Suprapubic skin (tissue), 4 donors: ENCODE measurements at regions not wholly inside any gene's neighbourhood (a gene's known extent, or its start where the extent isn't known, plus 50 kb on each side); places are given as distances from the start of the nearest gene placed in this dataset.

ENCODE experiments used
- CTCF ChIP-seq, 2 donors: fragments of 200-600 bp in 1 of 2; fragments of 450-650 bp in 1 of 2; sonication (generic) in 1 of 2; IDR thresholded peaks; one replicate each; pipeline ENCODE4 v1.5.1; 2016 to 2019; ENCODE audit warnings: antibody characterized with exemption in 2 of 2, mild to moderate bottlenecking in 1 of 2, moderate library complexity in 1 of 2
- POLR2A ChIP-seq, 2 donors: fragments of 450-650 bp; IDR thresholded peaks; one replicate each; pipeline ENCODE4 v1.6.1; 2017; ENCODE audit warnings: antibody characterized with exemption in 2 of 2, mild to moderate bottlenecking in 2 of 2, moderate library complexity in 2 of 2
- POLR2AphosphoS5 ChIP-seq, 3 donors: sonication (generic); formaldehyde crosslinking; IDR thresholded peaks; one replicate each; pipeline ENCODE4 v1.6.1; 2017; ENCODE audit warnings: antibody characterized with exemption in 3 of 3

- TF ChIP-seq POLR2AphosphoS5 (IDR thresholded peaks at IDR 0.05) (no peak), CTCF (IDR thresholded peaks at IDR 0.05) (no peak), POLR2A (IDR thresholded peaks at IDR 0.05) (no peak)
Observed at GRCh38 chr5:164721656-164722055, 1216.2 kb downstream of the MAT2B start.
